ENCODE measurements at regions not wholly inside any gene's neighbourhood (a gene's known extent, or its start where the extent isn't known, plus 50 kb on each side); places are given as distances from the start of the nearest gene placed in this dataset.
A peak's percentile ranks its signal among the peaks of the same experiment; 100 is the strongest.

DNA sequence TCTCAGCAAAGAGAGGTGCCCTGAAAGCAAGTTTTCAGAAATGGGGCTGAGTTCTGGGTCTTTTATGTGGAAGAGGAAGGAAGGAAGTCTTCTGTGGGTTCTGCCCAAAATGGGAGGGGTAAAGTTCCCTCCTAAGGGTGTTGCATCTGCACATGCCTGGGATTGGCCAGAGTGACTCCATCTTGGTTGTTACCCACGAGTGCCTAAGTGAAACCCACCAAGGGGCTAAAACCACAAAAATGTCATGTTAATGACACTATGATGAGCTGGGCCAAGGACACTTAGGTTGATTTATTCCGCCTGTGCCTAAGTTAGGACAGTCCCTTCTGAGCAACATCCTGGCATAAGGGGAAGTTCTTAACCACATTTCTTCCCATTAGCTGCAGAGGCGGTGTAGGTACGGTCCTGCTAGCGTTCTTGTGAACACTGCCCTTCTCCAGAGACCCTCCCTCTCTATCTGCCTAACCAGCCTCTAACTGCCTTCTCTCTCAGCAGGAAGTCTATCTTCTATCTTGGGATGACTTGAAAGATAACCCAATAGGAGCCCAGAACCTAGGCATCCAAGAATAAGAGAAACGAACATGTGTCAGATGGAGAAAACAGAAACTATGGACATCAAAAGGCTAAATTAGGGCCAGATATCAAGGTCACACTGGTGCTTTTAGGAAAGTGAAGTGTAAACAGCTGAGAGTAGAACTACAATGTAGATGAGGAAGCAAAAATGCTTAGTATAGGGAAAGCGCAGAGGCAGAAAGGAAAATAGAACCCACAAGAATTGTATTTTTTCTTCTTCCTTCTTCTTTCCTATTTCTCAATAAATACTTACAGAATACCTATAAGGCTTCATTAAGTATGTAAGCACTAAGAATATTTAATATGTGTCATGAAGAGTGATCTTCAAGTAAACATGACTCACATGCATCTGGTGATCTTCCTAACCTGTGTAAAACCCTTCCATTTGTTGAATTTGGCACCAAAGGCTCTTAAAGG is 104.2 kb upstream of the AMN1 start:
- no peak for TF ChIP-seq POLR2A (IDR thresholded peaks at IDR 0.05)
- TF ChIP-seq, protein P1, sequence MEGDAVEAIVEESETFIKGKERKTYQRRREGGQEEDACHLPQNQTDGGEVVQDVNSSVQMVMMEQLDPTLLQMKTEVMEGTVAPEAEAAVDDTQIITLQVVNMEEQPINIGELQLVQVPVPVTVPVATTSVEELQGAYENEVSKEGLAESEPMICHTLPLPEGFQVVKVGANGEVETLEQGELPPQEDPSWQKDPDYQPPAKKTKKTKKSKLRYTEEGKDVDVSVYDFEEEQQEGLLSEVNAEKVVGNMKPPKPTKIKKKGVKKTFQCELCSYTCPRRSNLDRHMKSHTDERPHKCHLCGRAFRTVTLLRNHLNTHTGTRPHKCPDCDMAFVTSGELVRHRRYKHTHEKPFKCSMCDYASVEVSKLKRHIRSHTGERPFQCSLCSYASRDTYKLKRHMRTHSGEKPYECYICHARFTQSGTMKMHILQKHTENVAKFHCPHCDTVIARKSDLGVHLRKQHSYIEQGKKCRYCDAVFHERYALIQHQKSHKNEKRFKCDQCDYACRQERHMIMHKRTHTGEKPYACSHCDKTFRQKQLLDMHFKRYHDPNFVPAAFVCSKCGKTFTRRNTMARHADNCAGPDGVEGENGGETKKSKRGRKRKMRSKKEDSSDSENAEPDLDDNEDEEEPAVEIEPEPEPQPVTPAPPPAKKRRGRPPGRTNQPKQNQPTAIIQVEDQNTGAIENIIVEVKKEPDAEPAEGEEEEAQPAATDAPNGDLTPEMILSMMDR (IDR thresholded peaks at IDR 0.05), result no peak
- no peak for TF ChIP-seq EP300 (IDR thresholded peaks at IDR 0.05; ENCODE audit: low read depth)
- no peak for TF ChIP-seq POLR2AphosphoS5 (IDR thresholded peaks at IDR 0.05)
- Histone ChIP-seq H3K9me3 (no peaks in the 10 kb centered on the region), H3K36me3 (no peaks in the 10 kb centered on the region), H3K4me3 (no peak overlapping the region), H3K27ac (peak overlapping the region; percentile 8 to 35 (median 12)), H3K4me1 (peaks cover 0 to 4% (median 0%) of the 10 kb centered on the region in 4 donors), H3K27me3 (no peaks in the 10 kb centered on the region)
- intact Hi-C loops (cut with DNase I; ENCODE audit: low total_unique reads) (no loop called here), in situ Hi-C loops (cut with MboI; ENCODE audit: low pct_ligation_motif_present in 1 of 4, low pct_unique_long_range_greater_than_20kb in 1 of 4, low sequenced_read_pairs in 3 of 4) (no loop called here)
- 62 to 84% methylated on average over 4 to 7 of the region's 7 CpGs for WGBS, 2 donors (ENCODE audit: low coverage in 1 of 2)
- no peak for DNase-seq

DNA sequence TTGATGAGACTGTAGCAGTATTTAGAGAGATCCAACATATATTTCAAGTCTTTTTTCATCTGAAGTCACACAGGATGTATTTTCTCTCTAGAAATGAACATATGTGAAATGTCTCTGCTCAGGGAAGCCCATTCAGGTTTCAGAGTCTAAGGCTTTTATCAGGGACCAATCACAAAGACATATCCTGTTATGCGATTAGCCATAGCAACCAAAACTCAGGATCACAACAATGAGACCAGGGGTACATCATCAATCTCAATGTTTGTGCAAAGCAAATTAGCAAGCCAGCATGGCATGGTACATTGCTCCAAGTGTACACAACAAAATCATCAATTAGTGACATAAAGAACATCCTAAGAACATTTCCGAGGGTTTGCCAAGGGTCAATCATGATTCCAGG is 99.2 kb upstream of the AMN1 start:
- Histone ChIP-seq H3K27ac (no peak overlapping the region), H3K36me3 (no peaks in the 10 kb centered on the region), H3K27me3 (no peaks in the 10 kb centered on the region), H3K4me3 (no peak overlapping the region), H3K4me1 (no peaks in the 10 kb centered on the region), H3K9me3 (no peaks in the 10 kb centered on the region)
- in situ Hi-C loops (cut with MboI; ENCODE audit: low pct_ligation_motif_present in 1 of 4, low pct_unique_long_range_greater_than_20kb in 1 of 4, low sequenced_read_pairs in 3 of 4), result no loop called here
- DNase-seq, result no peak
- TF ChIP-seq EP300 (IDR thresholded peaks at IDR 0.05; ENCODE audit: low read depth), result no peak
- no peak for TF ChIP-seq POLR2AphosphoS5 (IDR thresholded peaks at IDR 0.05)
- TF ChIP-seq, protein P1 (IDR thresholded peaks at IDR 0.05), result no peak
- no peak for TF ChIP-seq POLR2A (IDR thresholded peaks at IDR 0.05)
- 87% methylated on average over 2 of the region's 2 CpGs; no CpG with 5 or more reads in 1 of the 2 donors for WGBS, 2 donors (ENCODE audit: low coverage in 1 of 2)
- intact Hi-C loops (cut with DNase I; ENCODE audit: low total_unique reads), result no loop called here

DNA sequence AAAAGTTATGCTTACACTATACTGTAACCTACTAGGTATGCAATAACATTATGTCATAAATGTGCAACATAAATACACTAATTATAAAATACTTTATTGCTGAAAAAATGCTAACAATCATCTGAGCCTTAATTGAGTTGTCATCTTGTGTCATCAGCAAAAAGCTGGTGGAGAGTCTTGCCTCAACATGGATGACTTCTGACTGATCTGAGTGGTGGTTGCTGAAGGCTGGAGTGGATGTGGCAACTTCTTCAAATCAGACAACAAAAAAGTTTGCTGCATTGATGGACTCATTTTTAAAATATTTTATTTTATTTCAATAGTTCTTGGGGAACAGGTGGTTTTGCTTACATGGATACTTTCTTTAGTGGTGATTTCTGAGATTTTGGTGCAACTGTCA is 93.9 kb upstream of the AMN1 start:
- DNase-seq, result no peak
- Histone ChIP-seq H3K4me3 (no peak overlapping the region), H3K27ac (no peak overlapping the region), H3K4me1 (no peaks in the 10 kb centered on the region), H3K9me3 (no peaks in the 10 kb centered on the region), H3K36me3 (no peaks in the 10 kb centered on the region), H3K27me3 (no peaks in the 10 kb centered on the region)
- in situ Hi-C loops (cut with MboI; ENCODE audit: low pct_ligation_motif_present in 1 of 4, low pct_unique_long_range_greater_than_20kb in 1 of 4, low sequenced_read_pairs in 3 of 4), result loop anchor here in 1 of 4 donors (25.0 kb wide), 1 partner anchor 135 kb away; no protein-coding TSS in a partner anchor
- no peak for TF ChIP-seq EP300 (IDR thresholded peaks at IDR 0.05; ENCODE audit: low read depth)
- TF ChIP-seq, protein P1 (IDR thresholded peaks at IDR 0.05), result no peak
- no peak for TF ChIP-seq POLR2A (IDR thresholded peaks at IDR 0.05)
- intact Hi-C loops (cut with DNase I; ENCODE audit: low total_unique reads), result no loop called here

DNA sequence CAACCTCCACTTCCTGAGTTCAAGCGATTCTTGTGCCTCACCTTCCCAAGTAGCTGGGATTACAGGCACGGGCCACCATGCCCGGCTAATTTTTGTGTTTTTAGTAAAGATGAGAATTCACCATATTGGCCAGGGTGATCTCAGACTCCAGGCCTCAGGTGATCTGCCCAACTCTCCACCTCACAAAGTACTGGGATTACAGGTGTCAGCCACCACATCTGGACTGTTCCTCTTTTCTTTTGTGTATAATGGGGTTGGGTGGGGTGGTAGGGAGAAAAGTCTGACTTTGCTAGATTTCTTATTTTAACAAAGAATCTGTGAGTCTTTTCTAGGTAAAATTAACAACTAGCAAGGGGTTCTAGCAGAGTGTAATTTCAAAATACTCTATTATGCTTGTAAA is 92.7 kb upstream of the AMN1 start:
- H3K9me3 ChIP-seq, result no peaks in the 10 kb centered on the region
- intact Hi-C loops (cut with DNase I; ENCODE audit: low total_unique reads), result no loop called here
- no peaks in the 10 kb centered on the region for H3K4me1 ChIP-seq
- no peaks in the 10 kb centered on the region for H3K36me3 ChIP-seq
- TF ChIP-seq POLR2AphosphoS5 (IDR thresholded peaks at IDR 0.05), result no peak
- TF ChIP-seq POLR2A (IDR thresholded peaks at IDR 0.05), result no peak
- no peak for TF ChIP-seq EP300 (IDR thresholded peaks at IDR 0.05; ENCODE audit: low read depth)
- TF ChIP-seq, protein P1 (IDR thresholded peaks at IDR 0.05), result no peak
- in situ Hi-C loops (cut with MboI; ENCODE audit: low pct_ligation_motif_present in 1 of 4, low pct_unique_long_range_greater_than_20kb in 1 of 4, low sequenced_read_pairs in 3 of 4), result loop anchor here in 1 of 4 donors (25.0 kb wide), 1 partner anchor 134 kb away; no protein-coding TSS in a partner anchor
- DNase-seq, result no peak
- H3K4me3 ChIP-seq, result no peak overlapping the region
- whole genome bisulfite sequencing, 2 donors (ENCODE audit: low coverage in 1 of 2), result 74% methylated on average over 3 of the region's 3 CpGs; no CpG with 5 or more reads in 1 of the 2 donors
- no peak overlapping the region for H3K27ac ChIP-seq
- H3K27me3 ChIP-seq, result no peaks in the 10 kb centered on the region

All from transverse colon (tissue), 4 donors.